SKM-1 treated with dmso at 0.1 percent for 144 hours (cell line): ENCODE measurements at regions not wholly inside any gene's neighbourhood (a gene's known extent, or its start where the extent isn't known, plus 50 kb on each side); places are given as distances from the start of the nearest gene placed in this dataset.
"Not testable (repeated sequence)": the region's sequence is repeated elsewhere in the genome, so short reads cannot be mapped to it uniquely, and the experiment has no call there.

ENCODE experiments used
- DNase-seq: peaks from one replicate; lab custom pipeline; 2025; ENCODE audit not compliant: unreplicated experiment; lab: John Stamatoyannopoulos, UW

DNA sequence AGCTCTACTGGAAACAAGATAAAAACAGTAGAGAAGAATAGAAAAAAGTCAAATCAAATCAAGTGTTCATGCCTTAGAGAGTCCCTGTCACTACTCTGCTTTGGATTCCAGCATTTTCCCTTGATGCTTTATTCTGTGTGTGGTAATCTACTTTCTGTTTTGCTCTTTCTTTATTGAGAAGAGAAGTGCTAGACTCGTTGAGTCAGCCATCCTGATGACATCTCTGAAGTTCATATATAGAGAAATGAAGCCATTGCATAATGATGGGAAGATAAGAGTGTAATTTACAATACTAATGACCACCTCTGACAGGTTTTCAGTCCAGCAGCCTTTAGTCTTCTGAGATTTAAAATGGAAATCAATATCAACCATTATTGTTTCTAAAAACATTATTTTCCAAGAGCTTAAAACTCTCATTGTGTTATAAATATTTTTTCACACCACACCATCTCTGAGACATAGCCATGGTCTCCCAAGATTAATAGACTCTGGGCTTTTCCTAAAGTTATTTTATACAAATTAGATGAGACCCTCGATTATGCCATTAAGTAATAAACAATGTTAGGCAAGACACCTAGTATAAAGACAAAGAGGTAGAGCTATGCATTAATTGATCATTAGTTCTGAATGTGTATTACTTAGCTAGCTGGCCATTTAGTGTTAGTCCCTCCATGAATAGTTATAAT is 679.0 kb upstream of the ACVR2A start:
- no peak for DNase-seq

GRCh38 chr2:147164563-147164962 is 680.3 kb upstream of the ACVR2A start:
- DNase-seq = no peak

- no peak for DNase-seq
Observed at GRCh38 chr2:147161746-147162145, 683.1 kb upstream of the ACVR2A start.

DNA sequence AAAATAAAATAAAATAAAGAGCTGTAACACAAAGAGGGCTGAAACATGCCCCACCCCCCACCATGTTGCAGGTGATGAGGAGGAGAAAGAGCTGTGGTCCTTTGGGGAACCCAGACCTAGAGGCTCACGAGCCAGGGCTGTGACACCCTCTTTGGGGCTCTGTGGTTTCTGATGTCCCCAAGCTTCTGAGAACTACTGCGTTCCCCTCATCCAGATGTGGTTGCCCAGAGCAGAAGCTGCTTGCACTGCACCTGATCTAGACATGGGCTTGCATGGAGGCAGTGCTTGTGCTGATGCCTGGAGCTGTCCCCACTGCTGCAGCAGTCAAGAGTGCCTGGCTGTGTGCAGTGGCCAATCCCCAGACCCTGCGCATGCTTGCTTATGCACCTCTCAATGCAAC is 687.9 kb upstream of the ACVR2A start:
- no peak for DNase-seq

DNA sequence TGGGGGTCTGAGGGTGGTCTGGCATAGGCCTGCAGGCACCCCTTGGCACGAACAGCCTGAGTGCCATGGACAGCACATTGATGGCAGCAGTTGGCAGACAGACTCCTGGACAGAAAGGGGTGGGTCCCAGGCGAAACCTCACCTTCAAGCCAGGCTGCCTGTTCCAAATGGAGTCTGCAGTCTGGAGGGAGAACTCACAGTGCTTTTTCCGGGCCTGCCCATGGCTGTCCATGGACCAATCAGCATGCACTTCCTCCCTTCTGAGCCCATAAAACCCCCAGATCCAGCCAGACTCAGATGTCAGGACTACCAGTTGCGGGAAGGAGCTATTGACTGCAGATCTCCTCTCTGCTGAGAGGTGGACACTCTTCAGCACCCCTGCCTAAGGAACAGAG is 694.6 kb upstream of the ACVR2A start:
- DNase-seq = no peak

DNA sequence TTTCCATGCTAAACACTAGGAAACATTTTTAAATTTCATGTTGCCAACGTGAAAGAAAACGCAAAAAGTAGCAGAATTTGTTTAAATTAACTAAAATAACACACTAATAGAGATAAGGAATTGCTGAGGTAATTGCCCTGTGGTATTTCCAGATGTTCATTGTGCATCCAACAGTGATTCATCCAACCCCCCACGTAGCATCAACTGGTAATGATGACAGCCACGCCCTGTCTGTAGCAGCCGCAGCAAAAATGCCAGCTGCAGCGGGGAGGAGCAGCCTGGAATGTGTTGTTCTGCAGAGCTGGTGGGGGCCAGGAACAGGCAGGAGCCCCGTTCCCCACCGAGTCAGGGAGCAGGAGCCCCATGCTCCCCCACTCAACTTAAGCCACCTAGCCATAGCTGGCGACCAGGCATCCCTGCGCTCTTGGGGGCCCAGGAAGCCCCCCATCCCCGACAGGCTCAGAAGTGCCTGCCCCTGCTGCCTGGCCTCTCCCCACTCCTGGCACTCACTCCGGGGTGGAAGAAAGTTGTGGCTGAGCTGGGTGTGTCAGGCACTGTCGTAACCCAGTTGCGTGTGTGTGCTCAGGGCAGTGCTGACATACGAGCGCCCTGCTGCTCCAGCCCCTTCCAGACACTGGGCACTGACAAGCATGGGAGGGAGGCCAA is 695.1 kb upstream of the ACVR2A start:
- DNase-seq = no peak

- DNase-seq = no peak
Observed at GRCh38 chr2:147147802-147148201, 697.0 kb upstream of the ACVR2A start.

DNA sequence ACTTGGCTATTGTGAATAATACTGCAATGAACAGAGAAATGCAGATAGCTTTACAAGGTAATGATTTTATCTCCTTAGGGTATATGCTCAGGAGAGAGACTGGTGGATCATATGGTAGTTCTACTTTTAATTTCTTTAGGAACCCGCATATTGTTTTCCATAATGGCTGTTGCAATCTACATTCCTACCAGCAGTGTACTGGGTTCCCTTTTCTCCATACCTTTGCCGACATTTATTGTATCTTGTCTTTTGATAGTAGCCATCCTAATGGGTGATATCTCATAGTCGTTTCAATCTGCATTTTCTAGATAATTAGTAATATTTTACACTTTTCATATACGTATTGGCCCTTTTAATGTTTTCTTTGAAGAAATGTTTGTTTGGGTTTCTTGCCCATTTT is 702.9 kb upstream of the ACVR2A start:
- no peak for DNase-seq

DNA sequence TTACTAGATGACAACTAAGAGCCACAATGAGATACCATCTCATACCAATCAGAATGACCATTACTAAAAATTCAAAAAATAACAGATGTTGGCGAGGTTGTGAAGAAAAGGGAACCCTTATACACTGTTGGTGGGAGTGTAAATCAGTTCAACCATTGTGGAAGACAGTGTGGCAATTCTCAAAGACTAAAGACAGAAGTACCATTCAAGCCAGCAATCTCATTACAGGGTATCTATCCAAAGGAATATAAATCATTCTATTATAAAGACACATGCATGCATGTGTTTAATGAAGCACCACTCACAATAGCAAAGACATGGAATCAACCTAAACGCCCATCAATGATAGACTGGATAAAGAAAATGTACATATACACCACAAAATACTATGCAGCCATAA is 705.1 kb upstream of the ACVR2A start:
- DNase-seq = not testable (repeated sequence)

DNA sequence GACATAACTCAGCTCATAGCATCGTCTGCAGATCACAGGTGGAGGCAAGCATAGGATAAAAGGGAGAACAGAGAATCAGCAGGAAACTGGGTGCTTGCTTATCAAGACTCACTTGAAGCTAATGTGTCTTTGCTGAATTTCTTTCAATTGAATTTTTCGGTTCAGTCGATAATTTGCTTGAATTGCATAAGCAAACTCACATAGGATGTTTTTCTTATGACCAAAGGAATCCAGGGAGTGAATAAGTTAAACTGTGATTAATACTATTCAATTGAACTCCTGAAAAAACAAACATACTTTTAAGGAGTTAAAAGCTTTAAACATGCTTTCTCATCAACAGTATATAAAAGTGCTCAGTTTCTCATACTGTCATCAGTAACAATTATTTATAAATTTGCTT is 707.1 kb upstream of the ACVR2A start:
- no peak for DNase-seq

- no peak for DNase-seq
Observed at GRCh38 chr2:147135376-147135775, 709.5 kb upstream of the ACVR2A start.

- DNase-seq = no peak
Observed at GRCh38 chr2:147133286-147133908, 711.4 kb upstream of the ACVR2A start.

DNA sequence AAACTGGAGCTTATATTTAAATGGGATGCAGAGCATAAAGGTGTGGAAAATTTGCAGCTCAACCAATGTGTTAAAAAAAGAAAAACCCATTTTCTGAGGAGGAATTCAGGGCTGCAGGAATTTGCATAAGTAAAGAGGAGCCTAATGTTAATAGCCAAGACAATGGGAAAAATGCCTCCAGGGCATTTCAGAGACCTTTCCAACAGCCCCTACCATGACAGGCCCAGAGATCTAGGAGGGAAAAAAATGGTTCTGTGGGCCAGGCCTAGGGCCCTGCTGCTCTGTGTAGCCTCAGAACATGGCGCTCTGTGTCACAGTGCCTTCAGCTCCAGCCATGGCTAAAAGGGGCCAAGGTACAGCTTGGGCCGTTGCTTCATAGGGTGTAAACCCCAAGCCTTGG is 719.7 kb upstream of the ACVR2A start:
- DNase-seq = no peak

GRCh38 chr2:147122944-147123343 is 721.9 kb upstream of the ACVR2A start:
- no peak for DNase-seq

DNA sequence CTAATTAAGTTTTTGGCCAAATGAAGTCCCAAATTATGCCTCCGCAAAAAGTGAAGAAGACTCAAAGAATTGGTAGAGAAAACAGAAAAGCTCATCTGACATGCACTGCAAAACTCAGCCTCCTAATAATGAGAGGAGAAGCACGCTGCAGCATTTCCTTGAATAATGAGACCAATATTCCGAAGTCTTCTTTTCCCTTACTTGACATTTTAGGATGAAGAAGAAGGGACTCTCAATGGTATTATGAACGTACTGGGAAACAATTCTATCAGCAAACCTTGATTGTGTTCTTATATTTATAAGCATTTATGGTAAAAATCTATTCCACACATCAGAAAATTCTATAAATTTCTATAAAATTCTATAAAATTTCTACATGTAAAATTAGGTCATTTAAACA is 733.9 kb upstream of the ACVR2A start:
- DNase-seq = no peak

DNA sequence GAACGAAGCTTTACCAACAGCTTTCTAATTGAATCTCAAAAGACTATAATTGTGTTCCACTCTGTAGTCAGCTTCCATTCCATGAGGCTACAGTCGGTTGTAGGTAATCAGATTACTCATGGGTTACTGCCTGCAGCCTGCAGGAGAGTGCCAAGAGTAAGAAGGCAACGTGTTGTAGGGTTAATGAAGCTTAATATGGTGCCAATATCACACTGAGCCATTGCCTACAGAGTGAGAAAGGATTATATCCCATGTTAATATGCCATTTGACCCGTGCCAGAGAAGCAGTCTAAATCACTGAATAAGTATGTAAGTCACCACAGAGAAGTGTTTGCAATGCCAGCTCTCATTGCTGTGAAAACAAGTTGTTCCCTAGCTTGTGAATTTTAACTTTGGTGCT is 734.5 kb upstream of the ACVR2A start:
- DNase-seq = no peak

DNA sequence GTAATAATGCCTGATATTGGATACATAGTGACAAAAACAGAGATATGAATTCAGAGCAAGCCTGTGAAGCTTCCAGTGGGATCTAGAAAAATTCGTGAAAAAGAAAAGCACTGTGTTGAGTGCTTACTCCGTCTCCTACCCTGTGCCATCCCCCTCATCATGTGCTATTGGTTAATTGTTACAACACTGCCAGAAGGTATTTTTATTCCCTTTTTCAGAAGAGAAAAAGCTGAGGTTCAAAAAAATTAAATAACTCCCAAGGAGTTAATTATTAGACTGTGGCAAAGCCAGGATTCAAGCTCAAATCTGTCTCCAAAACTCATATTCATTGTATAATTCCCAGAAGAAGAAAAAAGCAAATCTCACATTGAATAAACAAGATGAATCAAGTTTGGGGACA is 735.5 kb upstream of the ACVR2A start:
- DNase-seq = no peak

DNA sequence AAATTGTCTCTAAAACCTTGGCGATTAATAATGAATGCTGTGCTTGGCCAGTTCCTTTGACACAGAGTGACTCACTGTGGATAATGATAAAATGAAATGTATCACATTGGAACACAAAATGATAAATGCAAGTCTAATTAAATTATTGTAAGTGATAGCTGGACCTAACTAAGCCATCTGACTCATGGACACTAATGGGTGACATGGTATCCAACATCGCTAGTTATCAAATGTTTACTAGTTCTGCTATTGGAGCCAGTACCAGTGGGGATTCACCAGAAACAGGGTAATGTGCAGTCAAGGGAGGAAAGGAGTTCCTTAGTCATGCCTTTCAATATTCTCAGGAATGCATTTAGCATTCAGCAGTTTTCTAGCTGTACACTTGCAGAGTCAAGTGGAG is 736.3 kb upstream of the ACVR2A start:
- DNase-seq = no peak

DNA sequence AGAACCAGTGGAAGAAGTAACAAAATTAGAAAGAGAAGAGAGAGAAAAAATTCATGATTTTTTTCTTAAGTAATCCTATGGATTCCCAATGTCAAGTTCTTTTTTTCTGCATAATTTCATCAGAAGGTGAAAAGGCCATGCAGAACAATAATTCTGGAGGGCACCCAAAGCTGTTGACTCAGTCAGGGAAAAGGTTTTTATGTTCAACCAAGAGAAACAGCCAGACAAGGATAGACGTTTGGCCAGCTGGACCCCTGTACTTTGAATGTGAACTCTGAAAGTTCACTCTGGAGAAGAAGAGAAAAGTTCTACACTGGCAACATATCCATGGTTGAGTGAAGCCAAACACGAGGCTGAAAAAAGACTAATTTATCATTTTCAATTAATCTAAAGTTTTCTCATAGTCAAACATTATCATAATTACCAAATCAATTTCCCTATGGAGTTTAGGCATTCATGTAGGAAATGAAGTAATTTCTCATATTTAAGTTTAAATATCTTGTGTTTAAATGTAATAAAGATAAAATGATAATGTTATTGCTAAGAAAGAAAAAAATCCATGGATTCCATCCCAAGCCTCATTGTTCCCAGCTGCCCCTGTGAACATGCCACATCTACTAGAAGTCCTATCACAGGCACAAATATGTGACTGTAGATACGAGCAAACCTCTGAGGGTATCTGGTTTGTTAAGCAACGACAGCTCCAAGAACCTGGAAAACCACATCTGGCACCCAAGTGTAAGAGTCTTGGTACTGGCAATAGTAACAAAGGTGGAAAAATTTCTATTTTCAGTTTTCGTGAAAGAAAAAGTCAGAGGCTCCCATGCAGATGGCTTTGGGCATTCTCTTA is 742.7 kb upstream of the ACVR2A start:
- DNase-seq = no peak

DNA sequence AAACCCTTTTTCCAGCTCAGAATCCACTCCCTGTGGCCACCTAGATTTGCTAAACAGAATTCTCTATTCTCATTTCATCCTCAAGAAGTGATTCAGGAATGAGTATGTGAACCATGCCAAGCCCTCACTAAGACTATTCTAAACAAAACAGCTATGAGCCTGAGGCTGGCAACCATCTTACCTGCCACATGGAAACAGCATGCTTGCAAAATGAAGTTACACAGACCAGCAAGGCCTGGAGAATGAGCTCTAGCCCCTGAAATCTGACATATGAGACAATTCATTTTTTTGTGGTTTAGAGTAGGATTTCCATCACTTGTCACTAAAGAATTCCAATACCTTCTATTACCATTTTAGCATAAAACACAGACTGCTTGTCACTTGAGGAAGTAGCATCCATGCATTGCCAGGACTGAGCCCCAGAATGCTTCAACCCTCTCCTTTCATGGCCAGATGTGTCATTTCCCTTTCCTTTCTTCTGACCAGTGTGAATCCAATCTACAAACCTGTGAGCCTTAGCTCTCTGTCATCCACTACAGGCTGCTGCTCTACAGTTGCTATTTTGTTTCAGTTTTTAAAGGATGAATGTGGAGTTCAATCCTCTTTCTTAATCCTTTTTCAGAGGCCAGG is 744.3 kb upstream of the ACVR2A start:
- no peak for DNase-seq

GRCh38 chr2:147099845-147100244 is 745.0 kb upstream of the ACVR2A start:
- DNase-seq = no peak
